COR-L47 (cell line): ENCODE measurements at regions not wholly inside any gene's neighbourhood (a gene's known extent, or its start where the extent isn't known, plus 50 kb on each side); places are given as distances from the start of the nearest gene placed in this dataset.
"Not testable (repeated sequence)": the region's sequence is repeated elsewhere in the genome, so short reads cannot be mapped to it uniquely, and the experiment has no call there.

Experiments used
- DNase-seq: peaks from one replicate; lab custom pipeline; 2025; lab: John Stamatoyannopoulos, UW

- no peak for DNase-seq
Measured at GRCh38 chr2:155905657-155906056, 426.9 kb downstream of the NR4A2 start.

GRCh38 chr2:155904720-155905119 is 427.8 kb downstream of the NR4A2 start:
- no peak for DNase-seq

GRCh38 chr2:155902635-155903034 is 429.9 kb downstream of the NR4A2 start:
- DNase-seq: no peak

- DNase-seq: no peak
Measured at GRCh38 chr2:155895016-155895415, 437.5 kb downstream of the NR4A2 start.

- DNase-seq: not testable (repeated sequence)
Measured at GRCh38 chr2:155880382-155880781, 452.1 kb downstream of the NR4A2 start.

GRCh38 chr2:155879900-155880299 is 452.6 kb downstream of the NR4A2 start:
- DNase-seq: not testable (repeated sequence)

- no peak for DNase-seq
Measured at GRCh38 chr2:155872396-155872795, 460.1 kb downstream of the NR4A2 start.

GRCh38 chr2:155871940-155872339 is 460.6 kb downstream of the NR4A2 start:
- DNase-seq: no peak

GRCh38 chr2:155867564-155867963 is 465.0 kb downstream of the NR4A2 start:
- DNase-seq: no peak

GRCh38 chr2:155866477-155866876 is 466.0 kb downstream of the NR4A2 start:
- no peak for DNase-seq

- DNase-seq: no peak
Measured at GRCh38 chr2:155852156-155852555, 480.4 kb downstream of the NR4A2 start.

GRCh38 chr2:155846259-155846658 is 486.3 kb downstream of the NR4A2 start:
- no peak for DNase-seq

- DNase-seq: no peak
Measured at GRCh38 chr2:155844461-155844860, 488.1 kb downstream of the NR4A2 start.

- no peak for DNase-seq
Measured at GRCh38 chr2:155842103-155842502, 490.4 kb downstream of the NR4A2 start.

GRCh38 chr2:155841442-155841841 is 491.1 kb downstream of the NR4A2 start:
- no peak for DNase-seq

- DNase-seq: no peak
Measured at GRCh38 chr2:155840661-155841060, 491.9 kb downstream of the NR4A2 start.

GRCh38 chr2:155839991-155840390 is 492.5 kb downstream of the NR4A2 start:
- no peak for DNase-seq

- DNase-seq: no peak
Measured at GRCh38 chr2:155839436-155839835, 493.1 kb downstream of the NR4A2 start.

- no peak for DNase-seq
Measured at GRCh38 chr2:155836439-155836838, 496.1 kb downstream of the NR4A2 start.

GRCh38 chr2:155830817-155831579 is 501.5 kb downstream of the NR4A2 start:
- no peak for DNase-seq

GRCh38 chr2:155830351-155830750 is 502.2 kb downstream of the NR4A2 start:
- DNase-seq: peak; percentile 11

- no peak for DNase-seq
Measured at GRCh38 chr2:155825876-155826275, 506.6 kb downstream of the NR4A2 start.

GRCh38 chr2:155815851-155816250 is 516.7 kb downstream of the NR4A2 start:
- peak; percentile 24 for DNase-seq

GRCh38 chr2:155815275-155815674 is 517.2 kb downstream of the NR4A2 start:
- no peak for DNase-seq
